ENCODE measurements at regions not wholly inside any gene's neighbourhood (a gene's known extent, or its start where the extent isn't known, plus 50 kb on each side); places are given as distances from the start of the nearest gene placed in this dataset.

DNA sequence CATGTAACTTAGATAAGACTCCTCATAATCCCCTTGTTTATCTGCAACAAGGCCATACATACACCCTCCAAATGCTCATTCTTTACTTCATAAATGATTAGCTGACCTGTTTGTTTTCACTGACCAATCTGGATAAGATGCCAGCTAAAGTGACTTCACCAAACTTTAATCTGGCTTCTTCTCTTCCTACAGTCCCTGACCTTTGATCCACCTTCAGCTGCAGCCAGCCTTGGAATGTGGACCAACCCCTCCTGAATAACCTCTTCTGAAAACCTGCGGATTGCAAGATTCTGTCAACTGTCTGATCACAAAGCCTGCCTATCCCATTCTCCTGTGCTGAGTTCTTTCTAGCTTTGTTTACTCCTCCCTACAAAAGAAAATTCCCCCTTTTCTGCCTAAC is 476.8 kb downstream of the LRRC70 start:
- Histone ChIP-seq H3K9me2 (ENCODE audit: low read depth, low read length) (no peaks in the 10 kb centered on the region), H3K36me3 (ENCODE audit: insufficient read depth, low read length) (no peaks in the 10 kb centered on the region), H3K4me1 (ENCODE audit: insufficient read depth, low read length, severe bottlenecking) (no peaks in the 10 kb centered on the region), H3K27ac (ENCODE audit: low read depth, low read length, poor library complexity, severe bottlenecking) (no peak overlapping the region), H3K4me2 (ENCODE audit: low read length) (no peak overlapping the region), H3F3A (ENCODE audit: insufficient read depth, low read length) (no peaks in the 10 kb centered on the region), H3K9me3 (ENCODE audit: low read length) (no peaks in the 10 kb centered on the region), H2AFZ (ENCODE audit: low read length) (no peak overlapping the region), H3K79me2 (ENCODE audit: insufficient read depth, low read length) (no peaks in the 10 kb centered on the region), H3K4me3 (ENCODE audit: low read depth, low read length, poor library complexity, severe bottlenecking) (no peak overlapping the region), H3K27me3 (ENCODE audit: insufficient read depth, low read length) (no peaks in the 10 kb centered on the region), H4K20me1 (ENCODE audit: insufficient read depth, low read length) (no peaks in the 10 kb centered on the region), H3K9ac (ENCODE audit: low read length) (no peak overlapping the region)
- TF ChIP-seq, protein P1, sequence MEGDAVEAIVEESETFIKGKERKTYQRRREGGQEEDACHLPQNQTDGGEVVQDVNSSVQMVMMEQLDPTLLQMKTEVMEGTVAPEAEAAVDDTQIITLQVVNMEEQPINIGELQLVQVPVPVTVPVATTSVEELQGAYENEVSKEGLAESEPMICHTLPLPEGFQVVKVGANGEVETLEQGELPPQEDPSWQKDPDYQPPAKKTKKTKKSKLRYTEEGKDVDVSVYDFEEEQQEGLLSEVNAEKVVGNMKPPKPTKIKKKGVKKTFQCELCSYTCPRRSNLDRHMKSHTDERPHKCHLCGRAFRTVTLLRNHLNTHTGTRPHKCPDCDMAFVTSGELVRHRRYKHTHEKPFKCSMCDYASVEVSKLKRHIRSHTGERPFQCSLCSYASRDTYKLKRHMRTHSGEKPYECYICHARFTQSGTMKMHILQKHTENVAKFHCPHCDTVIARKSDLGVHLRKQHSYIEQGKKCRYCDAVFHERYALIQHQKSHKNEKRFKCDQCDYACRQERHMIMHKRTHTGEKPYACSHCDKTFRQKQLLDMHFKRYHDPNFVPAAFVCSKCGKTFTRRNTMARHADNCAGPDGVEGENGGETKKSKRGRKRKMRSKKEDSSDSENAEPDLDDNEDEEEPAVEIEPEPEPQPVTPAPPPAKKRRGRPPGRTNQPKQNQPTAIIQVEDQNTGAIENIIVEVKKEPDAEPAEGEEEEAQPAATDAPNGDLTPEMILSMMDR (IDR thresholded peaks at IDR 0.05; ENCODE audit: low read length), result no peak
- TF ChIP-seq EZH2 (IDR thresholded peaks at IDR 0.05; ENCODE audit: borderline replicate concordance, low read length), result no peak

DNA sequence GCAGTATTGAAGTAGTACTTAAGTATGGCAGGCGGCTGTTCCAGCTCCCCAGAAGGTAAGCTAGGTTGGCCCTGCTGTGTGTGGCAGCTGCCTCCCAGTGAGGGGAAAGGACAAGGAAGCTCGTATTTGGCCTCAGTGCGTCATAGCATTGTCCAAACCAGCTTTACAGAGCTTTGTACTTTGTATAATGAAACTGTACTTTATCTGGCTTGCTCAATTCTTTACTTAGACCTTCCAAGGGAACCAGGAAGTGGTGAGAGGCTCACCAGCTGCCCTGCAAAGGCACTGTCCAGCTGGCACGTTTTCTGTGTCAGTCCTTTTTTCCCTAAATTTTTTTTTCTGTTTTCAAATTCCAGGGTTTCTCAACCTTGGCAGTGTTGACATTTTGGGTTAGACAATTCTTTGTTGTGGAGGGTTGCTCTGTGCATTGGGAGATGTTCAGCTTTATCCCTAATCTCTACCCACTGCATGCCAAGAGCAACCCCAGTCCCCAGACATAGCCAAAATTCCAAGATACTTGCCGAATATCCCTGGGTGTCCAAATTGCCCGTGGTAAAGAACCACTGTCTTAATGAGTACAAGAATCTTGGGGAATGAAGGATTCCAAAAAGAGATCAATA is 474.5 kb downstream of the LRRC70 start:
- Histone ChIP-seq H3K27ac (ENCODE audit: low read depth, low read length, poor library complexity, severe bottlenecking) (no peak overlapping the region), H3K36me3 (ENCODE audit: insufficient read depth, low read length) (no peaks in the 10 kb centered on the region), H3K4me1 (ENCODE audit: insufficient read depth, low read length, severe bottlenecking) (no peaks in the 10 kb centered on the region), H3K9me2 (ENCODE audit: low read depth, low read length) (no peaks in the 10 kb centered on the region), H3K4me3 (ENCODE audit: low read depth, low read length, poor library complexity, severe bottlenecking) (no peak overlapping the region), H3K9ac (ENCODE audit: low read length) (no peak overlapping the region), H4K20me1 (ENCODE audit: insufficient read depth, low read length) (no peaks in the 10 kb centered on the region), H3K4me2 (ENCODE audit: low read length) (no peak overlapping the region), H3K79me2 (ENCODE audit: insufficient read depth, low read length) (no peaks in the 10 kb centered on the region), H3F3A (ENCODE audit: insufficient read depth, low read length) (no peaks in the 10 kb centered on the region), H3K9me3 (ENCODE audit: low read length) (no peaks in the 10 kb centered on the region), H2AFZ (ENCODE audit: low read length) (no peak overlapping the region), H3K27me3 (ENCODE audit: insufficient read depth, low read length) (no peaks in the 10 kb centered on the region)
- TF ChIP-seq, protein P1 (IDR thresholded peaks at IDR 0.05; ENCODE audit: low read length), result no peak
- no peak for TF ChIP-seq EZH2 (IDR thresholded peaks at IDR 0.05; ENCODE audit: borderline replicate concordance, low read length)

DNA sequence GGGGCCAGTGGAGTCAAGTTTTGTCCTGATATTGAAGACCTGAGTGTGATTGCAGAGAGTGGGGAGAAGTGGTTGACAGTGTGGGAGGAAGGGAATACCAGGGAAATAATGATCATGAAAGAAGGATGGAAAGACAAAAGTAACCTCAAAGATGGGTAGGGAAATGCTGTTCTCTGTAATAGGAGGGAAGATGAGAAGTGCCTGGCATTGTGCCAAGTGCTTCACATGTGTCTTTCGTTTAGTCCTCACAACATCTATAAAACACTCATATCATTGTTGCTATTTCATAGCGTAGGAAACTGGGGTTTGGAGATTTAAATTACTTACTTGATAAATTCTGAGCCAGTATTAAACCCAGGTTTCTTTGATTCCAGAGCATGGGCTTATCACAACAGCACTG is 472.3 kb downstream of the LRRC70 start:
- no peaks in the 10 kb centered on the region for H3F3A ChIP-seq (ENCODE audit: insufficient read depth, low read length)
- no peaks in the 10 kb centered on the region for H3K27me3 ChIP-seq (ENCODE audit: insufficient read depth, low read length)
- no peaks in the 10 kb centered on the region for H3K9me3 ChIP-seq (ENCODE audit: low read length)
- no peaks in the 10 kb centered on the region for H3K9me2 ChIP-seq (ENCODE audit: low read depth, low read length)
- no peaks in the 10 kb centered on the region for H3K79me2 ChIP-seq (ENCODE audit: insufficient read depth, low read length)
- no peak overlapping the region for H3K27ac ChIP-seq (ENCODE audit: low read depth, low read length, poor library complexity, severe bottlenecking)
- TF ChIP-seq, protein P1 (IDR thresholded peaks at IDR 0.05; ENCODE audit: low read length), result no peak
- no peak for TF ChIP-seq EZH2 (IDR thresholded peaks at IDR 0.05; ENCODE audit: borderline replicate concordance, low read length)
- H3K4me3 ChIP-seq (ENCODE audit: low read depth, low read length, poor library complexity, severe bottlenecking), result no peak overlapping the region
- H4K20me1 ChIP-seq (ENCODE audit: insufficient read depth, low read length), result no peaks in the 10 kb centered on the region
- H3K4me1 ChIP-seq (ENCODE audit: insufficient read depth, low read length, severe bottlenecking), result no peaks in the 10 kb centered on the region
- no peaks in the 10 kb centered on the region for H3K36me3 ChIP-seq (ENCODE audit: insufficient read depth, low read length)
- no peak overlapping the region for H2AFZ ChIP-seq (ENCODE audit: low read length)
- H3K4me2 ChIP-seq (ENCODE audit: low read length), result no peak overlapping the region
- no peak overlapping the region for H3K9ac ChIP-seq (ENCODE audit: low read length)

All from OCI-LY1 (cell line).